ENCODE measurements at regions not wholly inside any gene's neighbourhood (a gene's known extent, or its start where the extent isn't known, plus 50 kb on each side); places are given as distances from the start of the nearest gene placed in this dataset.

- Mint-ChIP-seq H3K27ac (ENCODE audit: unreplicated experiment) (no peak overlapping the region), H3K4me1 (ENCODE audit: low read depth, unreplicated experiment) (no peaks in the 10 kb centered on the region), H3K9me3 (ENCODE audit: low read depth, unreplicated experiment) (peaks cover 2% of the 10 kb centered on the region), H3K27me3 (ENCODE audit: unreplicated experiment) (no peaks in the 10 kb centered on the region), H3K36me3 (ENCODE audit: insufficient read depth, unreplicated experiment) (no peaks in the 10 kb centered on the region), H3K4me3 (ENCODE audit: low read depth, unreplicated experiment) (no peak overlapping the region)
- no peak for TF ChIP-seq CTCF (IDR thresholded peaks at IDR 0.05; ENCODE audit: unreplicated experiment)
- CTCF ChIA-PET: no interaction called here
- intact Hi-C loops (cut with micrococcal nuclease; ENCODE audit: unreplicated experiment): no loop called here
- no peak for DNase-seq
- BruUV-seq (replicated peaks): no TSS peak
Observed at GRCh38 chr5:28386712-28387111, 1348.3 kb upstream of the CDH9 start.

GRCh38 chr5:28380167-28380566 lies 1341.8 kb upstream of the CDH9 start:
- Mint-ChIP-seq H3K36me3 (ENCODE audit: insufficient read depth, unreplicated experiment) (no peaks in the 10 kb centered on the region), H3K4me1 (ENCODE audit: low read depth, unreplicated experiment) (no peaks in the 10 kb centered on the region), H3K27me3 (ENCODE audit: unreplicated experiment) (no peaks in the 10 kb centered on the region), H3K4me3 (ENCODE audit: low read depth, unreplicated experiment) (no peak overlapping the region), H3K27ac (ENCODE audit: unreplicated experiment) (no peak overlapping the region), H3K9me3 (ENCODE audit: low read depth, unreplicated experiment) (peaks cover 8% of the 10 kb centered on the region)
- intact Hi-C loops (cut with micrococcal nuclease; ENCODE audit: unreplicated experiment): no loop called here
- BruUV-seq (replicated peaks): no TSS peak
- CTCF ChIA-PET: no interaction called here
- no peak for TF ChIP-seq CTCF (IDR thresholded peaks at IDR 0.05; ENCODE audit: unreplicated experiment)
- DNase-seq: no peak

GRCh38 chr5:28374492-28374967 lies 1336.1 kb upstream of the CDH9 start:
- Mint-ChIP-seq H3K4me3 (ENCODE audit: low read depth, unreplicated experiment) (no peak overlapping the region), H3K36me3 (ENCODE audit: insufficient read depth, unreplicated experiment) (no peaks in the 10 kb centered on the region), H3K27ac (ENCODE audit: unreplicated experiment) (no peak overlapping the region), H3K27me3 (ENCODE audit: unreplicated experiment) (no peaks in the 10 kb centered on the region), H3K9me3 (ENCODE audit: low read depth, unreplicated experiment) (peaks cover 9% of the 10 kb centered on the region), H3K4me1 (ENCODE audit: low read depth, unreplicated experiment) (peaks cover under 1% of the 10 kb centered on the region)
- TF ChIP-seq CTCF (IDR thresholded peaks at IDR 0.05; ENCODE audit: unreplicated experiment): no peak
- DNase-seq: peak; percentile 3
- intact Hi-C loops (cut with micrococcal nuclease; ENCODE audit: unreplicated experiment): no loop called here
- CTCF ChIA-PET: no interaction called here
- BruUV-seq (replicated peaks): no TSS peak

- Mint-ChIP-seq H3K36me3 (ENCODE audit: insufficient read depth, unreplicated experiment) (no peaks in the 10 kb centered on the region), H3K27me3 (ENCODE audit: unreplicated experiment) (no peaks in the 10 kb centered on the region), H3K4me1 (ENCODE audit: low read depth, unreplicated experiment) (peaks cover 8% of the 10 kb centered on the region), H3K9me3 (ENCODE audit: low read depth, unreplicated experiment) (peaks cover 8% of the 10 kb centered on the region), H3K27ac (ENCODE audit: unreplicated experiment) (no peak overlapping the region), H3K4me3 (ENCODE audit: low read depth, unreplicated experiment) (no peak overlapping the region)
- intact Hi-C loops (cut with micrococcal nuclease; ENCODE audit: unreplicated experiment): no loop called here
- no peak for TF ChIP-seq CTCF (IDR thresholded peaks at IDR 0.05; ENCODE audit: unreplicated experiment)
- DNase-seq: no peak
- BruUV-seq (replicated peaks): no TSS peak
- CTCF ChIA-PET: no interaction called here
Observed at GRCh38 chr5:28370896-28371295, 1332.5 kb upstream of the CDH9 start.
